Tibial nerve (tissue), 4 donors: ENCODE measurements at regions not wholly inside any gene's neighbourhood (a gene's known extent, or its start where the extent isn't known, plus 50 kb on each side); places are given as distances from the start of the nearest gene placed in this dataset.

ENCODE experiments used
- CTCF ChIP-seq, 5 experiments: fragments of 200-600 bp in 3 of 5; fragments of 450-650 bp in 2 of 5; sonication (generic) in 3 of 5; IDR thresholded peaks; one replicate each; pipeline ENCODE4 v1.5.1; 2016 to 2019; ENCODE audit warnings: antibody characterized with exemption in 5 of 5, mild to moderate bottlenecking in 3 of 5, moderate library complexity in 2 of 5
- EP300 ChIP-seq, 2 donors: sonication (generic); formaldehyde crosslinking; IDR thresholded peaks; one replicate each; pipeline ENCODE4 v1.6.1; 2017; ENCODE audit warnings: antibody characterized with exemption in 2 of 2, mild to moderate bottlenecking in 1 of 2

GRCh38 chr1:188429386-188429785, 1600.6 kb downstream of the PLA2G4A start:
- TF ChIP-seq CTCF (IDR thresholded peaks at IDR 0.05) = no peak
- no peak for TF ChIP-seq EP300 (IDR thresholded peaks at IDR 0.05)
